HepG2 (cell line): ENCODE measurements at regions not wholly inside any gene's neighbourhood (a gene's known extent, or its start where the extent isn't known, plus 50 kb on each side); places are given as distances from the start of the nearest gene placed in this dataset.

Experiments
- ATAC-seq: fragments of 200-7000 bp; cut with Tn5 transposase; 3 replicates; pipeline ENCODE4 v1.9.1; 2020; ENCODE audit warnings: mild to moderate bottlenecking, moderate library complexity
- BruUV-seq: library from RNA; stranded (reverse); fragments of 400-500 nt; replicated peaks from 2 replicates; lab custom pipeline; 2021; lab: Mats Ljungman, UMichigan
- CTCF ChIA-PET: fragments of 300-600 bp; formaldehyde crosslinking; extraction: SDS; loops from one replicate; lab custom pipeline; 2021; ENCODE audit warnings: low total read pairs, inconsistent platforms, low intra/inter-chr PET ratio; lab: Yijun Ruan, JAX
- POLR2A ChIA-PET: fragments of 350-600 bp; sonication (Branson Sonifier 250); formaldehyde crosslinking; loops from one replicate; lab custom pipeline; 2020; ENCODE audit warnings: antibody characterized with exemption, inconsistent platforms; lab: Yijun Ruan, JAX
- DNase-seq: peaks from one replicate; pipeline ENCODE4 v3.0.0-alpha.2; 2015; ENCODE audit warnings: low spot score
- FAIRE-seq: peaks from 3 replicates; lab custom pipeline; 2011; peaks lifted over from hg19 to GRCh38; lab: Jason Lieb, UNC
- H2AFZ ChIP-seq: one replicate; pipeline ENCODE4 v1.6.1; 2011; ENCODE audit warnings: low read length, inconsistent platforms
- H3K27ac ChIP-seq: fragments of 300-600 bp; 3 replicates; pipeline ENCODE4 v1.8.0; 2011; ENCODE audit warnings: mixed run types, mild to moderate bottlenecking, mixed read lengths, low read length, inconsistent platforms; ENCODE audit not compliant: insufficient read depth; ENCODE audit errors: extremely low read length
- H3K27me3 ChIP-seq, 2 experiments: fragments of 200-600 bp in 1 of 2; 2 replicates in 1 of 2; 3 replicates in 1 of 2; pipeline versions ENCODE4 v1.6.0 to v1.8.0; 2011; ENCODE audit warnings: low read length in 2 of 2, mild to moderate bottlenecking in 2 of 2, moderate library complexity in 2 of 2, inconsistent platforms in 1 of 2; ENCODE audit not compliant: insufficient read depth in 2 of 2, control insufficient read depth in 1 of 2
- H3K36me3 ChIP-seq, 2 experiments: fragments of 200-600 bp in 1 of 2; replicated peaks in 1 of 2; 2 replicates in 1 of 2; 3 replicates in 1 of 2; pipeline versions ENCODE4 v1.5.1 to v1.8.0; 2011; ENCODE audit warnings: low read length in 2 of 2, inconsistent platforms in 1 of 2; ENCODE audit not compliant: insufficient read depth in 2 of 2, control insufficient read depth in 1 of 2
- H3K4me1 ChIP-seq: 2 replicates; pipeline ENCODE4 v1.5.1; 2012; ENCODE audit warnings: low read length, inconsistent platforms; ENCODE audit not compliant: insufficient read depth
- H3K4me2 ChIP-seq: 2 replicates; pipeline ENCODE4 v1.6.0; 2011; ENCODE audit warnings: low read depth, low read length, inconsistent platforms
- H3K4me3 ChIP-seq, 3 experiments: fragments of 200-600 bp in 1 of 3; sonication (generic), shearing (Covaris generic) in 1 of 3; replicated peaks in 1 of 3; 2 replicates each; pipeline ENCODE4 v1.5.1; 2011 to 2016; ENCODE audit warnings: low read length in 3 of 3, inconsistent platforms in 2 of 3, low read depth in 2 of 3, mild to moderate bottlenecking in 2 of 3, control low read depth in 1 of 3, mixed read lengths in 1 of 3; ENCODE audit not compliant: insufficient read depth in 1 of 3
- H3K79me2 ChIP-seq: one replicate; pipeline ENCODE4 v1.6.1; 2011; ENCODE audit warnings: low read length, inconsistent platforms; ENCODE audit not compliant: insufficient read depth
- H3K9ac ChIP-seq: 2 replicates; pipeline ENCODE4 v1.6.0; 2011; ENCODE audit warnings: mild to moderate bottlenecking, low read depth, low read length, inconsistent platforms; ENCODE audit not compliant: insufficient read depth
- H3K9me3 ChIP-seq: 2 replicates; pipeline ENCODE4 v1.5.1; 2012; ENCODE audit warnings: mild to moderate bottlenecking, low read length
- H4K20me1 ChIP-seq: 2 replicates; pipeline ENCODE4 v1.6.0; 2011; ENCODE audit warnings: inconsistent platforms, mild to moderate bottlenecking, low read length, moderate library complexity; ENCODE audit not compliant: insufficient read depth
- FLYWCH1 ChIP-seq: sonication (generic); formaldehyde crosslinking; IDR thresholded peaks from 2 replicates; pipeline ENCODE4 v1.8.1; 2023; ENCODE audit warnings: mild to moderate bottlenecking, missing genetic modification reagents
- NFYC ChIP-seq: IDR thresholded peaks from 2 replicates; pipeline ENCODE4 v1.6.1; 2016; ENCODE audit warnings: missing genetic modification reagents, missing compliant biosample characterization
- SNRNP70 ChIP-seq: fragments of 200-400 bp; formaldehyde crosslinking; IDR thresholded peaks from 2 replicates; pipeline ENCODE4 v1.6.1; 2017; ENCODE audit warnings: mild to moderate bottlenecking, low read depth, low read length, moderate library complexity
- ZBTB33 ChIP-seq: sonication (generic); formaldehyde crosslinking; IDR thresholded peaks from 2 replicates; pipeline ENCODE4 v1.4.0; 2020; ENCODE audit warnings: missing genetic modification reagents
- ZNF225 ChIP-seq: sonication (generic); formaldehyde crosslinking; IDR thresholded peaks from 2 replicates; pipeline ENCODE4 v1.4.0; 2020; ENCODE audit warnings: mild to moderate bottlenecking, missing genetic modification reagents
- ZNF546 ChIP-seq: sonication (generic); formaldehyde crosslinking; conservative IDR thresholded peaks from 2 replicates; pipeline ENCODE4 v1.8.1; 2023; ENCODE audit warnings: mild to moderate bottlenecking, missing genetic modification reagents
- ZNF619 ChIP-seq: sonication (generic); formaldehyde crosslinking; IDR thresholded peaks from 2 replicates; pipeline ENCODE4 v1.4.0; 2020; ENCODE audit warnings: mild to moderate bottlenecking, missing genetic modification reagents
- ZNF878 ChIP-seq: sonication (generic); formaldehyde crosslinking; IDR thresholded peaks from 2 replicates; pipeline ENCODE4 v1.8.1; 2023; ENCODE audit warnings: mild to moderate bottlenecking, missing genetic modification reagents, moderate library complexity
- WGBS: methylation state at CpG from one replicate; pipeline ENCODE4 v1.1.6; 2017; ENCODE audit warnings: low lambda C conversion rate; 5-methylcytosine and 5-hydroxymethylcytosine counted together
- in situ Hi-C: cut with HindIII; loops from 2 replicates; pipeline ENCODE4 v1.10.0; 2017; ENCODE audit warnings: low pct_unique_long_range_greater_than_20kb; ENCODE audit not compliant: extremely low pct_ligation_motif_present
- intact Hi-C: fragments of 100-400 bp; cut with micrococcal nuclease; formaldehyde crosslinking; loops from one replicate; pipeline ENCODE4 v1.10.0; 2022; ENCODE audit not compliant: unreplicated experiment
- TF ChIP-seq, protein P1 (sequence below): sonication (generic); formaldehyde crosslinking; IDR thresholded peaks from 2 replicates; pipeline ENCODE4 v1.5.1; 2020; ENCODE audit warnings: mild to moderate bottlenecking, moderate library complexity, missing genetic modification reagents
- TF ChIP-seq, protein P2 (sequence below): sonication (generic); formaldehyde crosslinking; conservative IDR thresholded peaks from 2 replicates; pipeline ENCODE4 v1.8.1; 2023; ENCODE audit warnings: missing genetic modification reagents

DNA sequence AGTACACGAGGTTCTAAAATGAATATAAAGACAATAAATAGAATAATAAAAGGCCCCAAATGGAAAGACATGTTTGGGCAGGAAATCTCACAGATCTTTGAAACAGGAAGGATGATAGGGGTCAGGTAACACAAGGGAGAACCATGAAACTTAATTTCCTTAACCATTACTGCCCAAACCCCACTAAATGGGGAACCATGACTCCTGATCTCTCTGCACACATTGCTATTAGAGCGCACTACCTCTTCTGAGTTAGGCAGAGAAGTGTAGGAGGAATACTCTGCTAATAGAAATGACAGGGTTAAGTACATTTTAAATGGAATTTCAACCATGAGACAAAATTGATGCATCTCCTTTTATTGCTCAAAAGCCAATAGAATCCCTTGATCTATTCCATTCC is 213.7 kb upstream of the SETBP1 start:
- 9% methylated on average over 2 of the region's 2 CpGs for WGBS
- no peak for DNase-seq
- FAIRE-seq = no peak
- no peak overlapping the region for H3K27ac ChIP-seq
- H2AFZ ChIP-seq = no peak overlapping the region
- no peak overlapping the region for H3K9ac ChIP-seq
- H3K4me3 ChIP-seq = no peak overlapping the region
- intact Hi-C loops (no loop called here), in situ Hi-C loops (no loop called here)
- H3K27me3 ChIP-seq = no peaks in the 10 kb centered on the region
- H3K4me2 ChIP-seq = no peak overlapping the region
- peaks cover 73% of the 10 kb centered on the region for H3K9me3 ChIP-seq
- no peaks in the 10 kb centered on the region for H3K4me1 ChIP-seq
- no peaks in the 10 kb centered on the region for H3K79me2 ChIP-seq
- ChIA-PET CTCF (no interaction called here), POLR2A (no interaction called here)
- no TSS peak for BruUV-seq
- no peak for ATAC-seq
- TF ChIP-seq SNRNP70 (no peak), ZNF546 (CRISPR knock-in tag) (no peak)
- H4K20me1 ChIP-seq = no peaks in the 10 kb centered on the region
- H3K36me3 ChIP-seq = no peaks in the 10 kb centered on the region

DNA sequence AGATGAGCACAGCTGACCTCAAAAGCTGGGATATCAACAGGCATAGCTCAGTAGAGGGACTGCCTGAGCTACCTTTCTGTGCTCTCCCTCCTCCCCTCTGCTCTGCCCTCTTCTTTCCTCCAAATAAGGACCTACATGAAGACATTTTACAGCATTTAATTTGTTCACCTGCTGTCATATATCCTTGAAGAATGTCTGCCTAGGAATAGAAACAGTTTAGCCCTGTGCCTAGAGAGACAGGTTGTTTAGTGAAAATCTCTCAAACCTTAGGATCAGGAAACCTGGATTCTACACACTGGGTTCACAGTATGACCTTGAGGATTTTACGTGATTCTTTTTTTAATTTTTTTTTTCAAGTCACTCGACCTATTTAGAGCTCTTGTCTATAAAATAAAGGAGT is 213.0 kb upstream of the SETBP1 start:
- 2% methylated on average over 2 of the region's 2 CpGs for WGBS
- Histone ChIP-seq H2AFZ (no peak overlapping the region), H4K20me1 (no peaks in the 10 kb centered on the region), H3K27me3 (no peaks in the 10 kb centered on the region), H3K79me2 (no peaks in the 10 kb centered on the region), H3K27ac (no peak overlapping the region), H3K9me3 (peaks cover 76% of the 10 kb centered on the region), H3K36me3 (no peaks in the 10 kb centered on the region), H3K4me3 (no peak overlapping the region), H3K4me2 (no peak overlapping the region), H3K4me1 (no peaks in the 10 kb centered on the region), H3K9ac (no peak overlapping the region)
- FAIRE-seq (no peak), ATAC-seq (no peak), DNase-seq (no peak)
- in situ Hi-C loops = no loop called here
- intact Hi-C loops = no loop called here
- ChIA-PET CTCF (no interaction called here), POLR2A (no interaction called here)
- TF ChIP-seq FLYWCH1 (CRISPR knock-in tag) = no peak
- no peak for TF ChIP-seq ZNF225
- TF ChIP-seq, protein P1, sequence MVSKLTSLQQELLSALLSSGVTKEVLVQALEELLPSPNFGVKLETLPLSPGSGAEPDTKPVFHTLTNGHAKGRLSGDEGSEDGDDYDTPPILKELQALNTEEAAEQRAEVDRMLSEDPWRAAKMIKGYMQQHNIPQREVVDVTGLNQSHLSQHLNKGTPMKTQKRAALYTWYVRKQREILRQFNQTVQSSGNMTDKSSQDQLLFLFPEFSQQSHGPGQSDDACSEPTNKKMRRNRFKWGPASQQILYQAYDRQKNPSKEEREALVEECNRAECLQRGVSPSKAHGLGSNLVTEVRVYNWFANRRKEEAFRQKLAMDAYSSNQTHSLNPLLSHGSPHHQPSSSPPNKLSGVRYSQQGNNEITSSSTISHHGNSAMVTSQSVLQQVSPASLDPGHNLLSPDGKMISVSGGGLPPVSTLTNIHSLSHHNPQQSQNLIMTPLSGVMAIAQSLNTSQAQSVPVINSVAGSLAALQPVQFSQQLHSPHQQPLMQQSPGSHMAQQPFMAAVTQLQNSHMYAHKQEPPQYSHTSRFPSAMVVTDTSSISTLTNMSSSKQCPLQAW (CRISPR knock-in tag) = no peak
- TF ChIP-seq ZNF878 (CRISPR knock-in tag) = no peak
- no peak for TF ChIP-seq ZNF619 (CRISPR knock-in tag)
- TF ChIP-seq, protein P2, sequence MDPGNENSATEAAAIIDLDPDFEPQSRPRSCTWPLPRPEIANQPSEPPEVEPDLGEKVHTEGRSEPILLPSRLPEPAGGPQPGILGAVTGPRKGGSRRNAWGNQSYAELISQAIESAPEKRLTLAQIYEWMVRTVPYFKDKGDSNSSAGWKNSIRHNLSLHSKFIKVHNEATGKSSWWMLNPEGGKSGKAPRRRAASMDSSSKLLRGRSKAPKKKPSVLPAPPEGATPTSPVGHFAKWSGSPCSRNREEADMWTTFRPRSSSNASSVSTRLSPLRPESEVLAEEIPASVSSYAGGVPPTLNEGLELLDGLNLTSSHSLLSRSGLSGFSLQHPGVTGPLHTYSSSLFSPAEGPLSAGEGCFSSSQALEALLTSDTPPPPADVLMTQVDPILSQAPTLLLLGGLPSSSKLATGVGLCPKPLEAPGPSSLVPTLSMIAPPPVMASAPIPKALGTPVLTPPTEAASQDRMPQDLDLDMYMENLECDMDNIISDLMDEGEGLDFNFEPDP (CRISPR knock-in tag) = no peak
- no peak for TF ChIP-seq ZBTB33
- TF ChIP-seq NFYC (CRISPR knock-in tag) = no peak
- BruUV-seq = no TSS peak
